ENCODE measurements at regions not wholly inside any gene's neighbourhood (a gene's known extent, or its start where the extent isn't known, plus 50 kb on each side); places are given as distances from the start of the nearest gene placed in this dataset.

- Histone ChIP-seq H4K8ac (replicated peaks; ENCODE audit: insufficient read length, low read depth, low read length) (no peak overlapping the region), H4K5ac (ENCODE audit: insufficient read length, low read depth, low read length) (no peak overlapping the region), H3K79me2 (ENCODE audit: insufficient read depth, low read length) (no peaks in the 10 kb centered on the region), H3K18ac (ENCODE audit: insufficient read length, low read depth, low read length) (no peak overlapping the region), H3T11ph (ENCODE audit: low read length) (no peak overlapping the region), H2BK5ac (ENCODE audit: insufficient read length, low read length) (no peak overlapping the region), H2BK15ac (ENCODE audit: low read depth, low read length) (no peak overlapping the region), H2BK20ac (ENCODE audit: low read depth, low read length, poor library complexity, severe bottlenecking) (no peak overlapping the region), H3K4me2 (ENCODE audit: insufficient read depth, insufficient read length, low read length) (no peak overlapping the region), H4K20me1 (ENCODE audit: control insufficient read depth, insufficient read depth, insufficient read length) (no peaks in the 10 kb centered on the region), H3K9me3 (ENCODE audit: control insufficient read depth, low read depth, low read length) (no peaks in the 10 kb centered on the region), H3K4ac (ENCODE audit: low read depth, low read length) (no peak overlapping the region), H3K23me2 (ENCODE audit: insufficient read length, low read depth, low read length, poor library complexity, severe bottlenecking) (no peaks in the 10 kb centered on the region), H2BK12ac (ENCODE audit: insufficient read length, low read depth, low read length) (no peak overlapping the region), H3K4me1 (ENCODE audit: insufficient read depth, low read length) (no peaks in the 10 kb centered on the region), H3K56ac (ENCODE audit: insufficient read length, low read depth, low read length) (no peak overlapping the region), H3K23ac (ENCODE audit: insufficient read length, low read depth, low read length) (no peak overlapping the region), H3K79me1 (ENCODE audit: insufficient read depth, low read depth, low read length, poor library complexity, severe bottlenecking) (no peaks in the 10 kb centered on the region), H4K91ac (ENCODE audit: insufficient read length, low read depth, low read length) (no peak overlapping the region), H2AFZ (ENCODE audit: low read length) (no peak overlapping the region), H2BK120ac (ENCODE audit: low read depth, low read length, poor library complexity, severe bottlenecking) (no peak overlapping the region), H3K9ac (ENCODE audit: extremely low read depth, insufficient read length, low read length) (no peak overlapping the region), H2AK5ac (ENCODE audit: insufficient read length, low read length) (no peak overlapping the region), H3K27me3 (ENCODE audit: insufficient read depth, low read length) (no peaks in the 10 kb centered on the region), H3K27ac (ENCODE audit: insufficient read length, low read depth, low read length) (no peak overlapping the region), H3K14ac (ENCODE audit: insufficient read depth, low read length) (no peak overlapping the region)
- H3K9me3 Mint-ChIP-seq, result no peaks in the 10 kb centered on the region
- H3K27ac Mint-ChIP-seq, result no peak overlapping the region
- peaks cover 0 to 4% of the 10 kb centered on the region in 2 experiments; a peak in 1 of 4 replicates for H3K4me1 Mint-ChIP-seq
- no peaks in the 10 kb centered on the region for H3K36me3 Mint-ChIP-seq (ENCODE audit: insufficient read depth in 1 of 3, low read depth in 3 of 3)
- no CpG with 5 or more reads among the region's 4 CpGs for WGBS (ENCODE audit: extremely low coverage, insufficient read length, low lambda C conversion rate)
- no peaks in the 10 kb centered on the region for H3K27me3 Mint-ChIP-seq (ENCODE audit: low read depth)
- TF ChIP-seq CTCF (conservative IDR thresholded peaks at IDR 0.05), result no peak
- no peak for DNase-seq
- no peak overlapping the region for H3K4me3 Mint-ChIP-seq
Observed at GRCh38 chr2:14577843-14578242, 54.7 kb upstream of the LRATD1 start.
